ENCODE measurements at regions not wholly inside any gene's neighbourhood (a gene's known extent, or its start where the extent isn't known, plus 50 kb on each side); places are given as distances from the start of the nearest gene placed in this dataset.

DNA sequence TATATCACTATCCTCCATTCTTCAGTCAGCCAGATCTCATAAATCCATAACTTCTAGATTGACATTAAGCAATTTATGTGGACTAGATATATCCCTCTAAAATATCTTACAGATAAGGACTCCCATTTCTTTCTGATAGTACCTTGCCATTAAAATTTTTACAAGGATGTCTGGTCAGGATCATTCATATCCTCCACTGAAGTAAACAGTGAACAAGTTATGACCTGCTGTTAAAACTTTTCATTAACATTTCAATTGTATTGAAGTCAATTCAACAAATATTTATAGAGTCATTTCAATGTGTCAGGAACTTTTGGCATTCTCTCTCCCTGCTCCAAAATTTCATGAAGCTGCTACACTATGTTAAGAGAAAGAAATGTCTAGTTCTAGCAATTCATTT is 1159.6 kb downstream of the CDH12 start:
- TF ChIP-seq EP300 (IDR thresholded peaks at IDR 0.05) (no peak), CTCF (IDR thresholded peaks at IDR 0.05) (no peak)

Data from suprapubic skin (tissue), 3 donors.